HepG2 (cell line): ENCODE measurements at regions not wholly inside any gene's neighbourhood (a gene's known extent, or its start where the extent isn't known, plus 50 kb on each side); places are given as distances from the start of the nearest gene placed in this dataset.
A peak's percentile ranks its signal among the peaks of the same experiment; 100 is the strongest.

Experiments
- ATAC-seq: fragments of 200-7000 bp; cut with Tn5 transposase; 3 replicates; pipeline ENCODE4 v1.9.1; 2020; ENCODE audit warnings: mild to moderate bottlenecking, moderate library complexity
- BruUV-seq: library from RNA; stranded (reverse); fragments of 400-500 nt; replicated peaks from 2 replicates; lab custom pipeline; 2021; lab: Mats Ljungman, UMichigan
- CTCF ChIA-PET: fragments of 300-600 bp; formaldehyde crosslinking; extraction: SDS; loops from one replicate; lab custom pipeline; 2021; ENCODE audit warnings: low total read pairs, inconsistent platforms, low intra/inter-chr PET ratio; lab: Yijun Ruan, JAX
- POLR2A ChIA-PET: fragments of 350-600 bp; sonication (Branson Sonifier 250); formaldehyde crosslinking; loops from one replicate; lab custom pipeline; 2020; ENCODE audit warnings: antibody characterized with exemption, inconsistent platforms; lab: Yijun Ruan, JAX
- DNase-seq: peaks from one replicate; pipeline ENCODE4 v3.0.0-alpha.2; 2015; ENCODE audit warnings: low spot score
- FAIRE-seq: peaks from 3 replicates; lab custom pipeline; 2011; peaks lifted over from hg19 to GRCh38; lab: Jason Lieb, UNC
- H2AFZ ChIP-seq: one replicate; pipeline ENCODE4 v1.6.1; 2011; ENCODE audit warnings: low read length, inconsistent platforms
- H3K27ac ChIP-seq: fragments of 300-600 bp; 3 replicates; pipeline ENCODE4 v1.8.0; 2011; ENCODE audit warnings: mixed run types, mild to moderate bottlenecking, mixed read lengths, low read length, inconsistent platforms; ENCODE audit not compliant: insufficient read depth; ENCODE audit errors: extremely low read length
- H3K27me3 ChIP-seq, 2 experiments: fragments of 200-600 bp in 1 of 2; 2 replicates in 1 of 2; 3 replicates in 1 of 2; pipeline versions ENCODE4 v1.6.0 to v1.8.0; 2011; ENCODE audit warnings: low read length in 2 of 2, mild to moderate bottlenecking in 2 of 2, moderate library complexity in 2 of 2, inconsistent platforms in 1 of 2; ENCODE audit not compliant: insufficient read depth in 2 of 2, control insufficient read depth in 1 of 2
- H3K36me3 ChIP-seq, 2 experiments: fragments of 200-600 bp in 1 of 2; replicated peaks in 1 of 2; 2 replicates in 1 of 2; 3 replicates in 1 of 2; pipeline versions ENCODE4 v1.5.1 to v1.8.0; 2011; ENCODE audit warnings: low read length in 2 of 2, inconsistent platforms in 1 of 2; ENCODE audit not compliant: insufficient read depth in 2 of 2, control insufficient read depth in 1 of 2
- H3K4me1 ChIP-seq: 2 replicates; pipeline ENCODE4 v1.5.1; 2012; ENCODE audit warnings: low read length, inconsistent platforms; ENCODE audit not compliant: insufficient read depth
- H3K4me2 ChIP-seq: 2 replicates; pipeline ENCODE4 v1.6.0; 2011; ENCODE audit warnings: low read depth, low read length, inconsistent platforms
- H3K4me3 ChIP-seq, 3 experiments: fragments of 200-600 bp in 1 of 3; sonication (generic), shearing (Covaris generic) in 1 of 3; replicated peaks in 1 of 3; 2 replicates each; pipeline ENCODE4 v1.5.1; 2011 to 2016; ENCODE audit warnings: low read length in 3 of 3, inconsistent platforms in 2 of 3, low read depth in 2 of 3, mild to moderate bottlenecking in 2 of 3, control low read depth in 1 of 3, mixed read lengths in 1 of 3; ENCODE audit not compliant: insufficient read depth in 1 of 3
- H3K79me2 ChIP-seq: one replicate; pipeline ENCODE4 v1.6.1; 2011; ENCODE audit warnings: low read length, inconsistent platforms; ENCODE audit not compliant: insufficient read depth
- H3K9ac ChIP-seq: 2 replicates; pipeline ENCODE4 v1.6.0; 2011; ENCODE audit warnings: mild to moderate bottlenecking, low read depth, low read length, inconsistent platforms; ENCODE audit not compliant: insufficient read depth
- H3K9me3 ChIP-seq: 2 replicates; pipeline ENCODE4 v1.5.1; 2012; ENCODE audit warnings: mild to moderate bottlenecking, low read length
- H4K20me1 ChIP-seq: 2 replicates; pipeline ENCODE4 v1.6.0; 2011; ENCODE audit warnings: inconsistent platforms, mild to moderate bottlenecking, low read length, moderate library complexity; ENCODE audit not compliant: insufficient read depth
- KDM2A ChIP-seq: sonication (generic); formaldehyde crosslinking; IDR thresholded peaks from 2 replicates; pipeline ENCODE4 v1.4.0; 2020; ENCODE audit warnings: low read depth, missing genetic modification reagents, borderline replicate concordance
- KMT2B ChIP-seq: IDR thresholded peaks from 2 replicates; pipeline ENCODE4 v1.6.1; 2016; ENCODE audit warnings: missing genetic modification reagents, missing compliant biosample characterization
- MAFF ChIP-seq: IDR thresholded peaks from 2 replicates; pipeline ENCODE4 v1.6.1; 2011; ENCODE audit warnings: low read depth, low read length, improper control_type of control experiment
- MAFK ChIP-seq, 2 experiments: IDR thresholded peaks in 1 of 2; conservative IDR thresholded peaks in 1 of 2; 2 replicates each; pipeline ENCODE4 v1.6.1; 2011; ENCODE audit warnings: improper control_type of control experiment in 2 of 2, low read length in 2 of 2
- NFE2L2 ChIP-seq: fragments of 150-350 bp; IDR thresholded peaks from 2 replicates; pipeline ENCODE4 v1.6.1; 2014; ENCODE audit warnings: low read length
- SNAI1 ChIP-seq: sonication (generic); formaldehyde crosslinking; IDR thresholded peaks from 2 replicates; pipeline ENCODE4 v1.5.0; 2020; ENCODE audit warnings: mild to moderate bottlenecking, missing genetic modification reagents, borderline replicate concordance
- TEAD2 ChIP-seq: sonication (generic); formaldehyde crosslinking; IDR thresholded peaks from 2 replicates; pipeline ENCODE4 v1.9.0; 2021; ENCODE audit warnings: missing genetic modification reagents
- ZNF432 ChIP-seq: sonication (generic); formaldehyde crosslinking; IDR thresholded peaks from 2 replicates; pipeline ENCODE4 v1.5.0; 2020; ENCODE audit warnings: missing genetic modification reagents, mild to moderate bottlenecking, borderline replicate concordance
- ZNF777 ChIP-seq: sonication (generic); formaldehyde crosslinking; IDR thresholded peaks from 2 replicates; pipeline ENCODE4 v1.4.0; 2020; ENCODE audit warnings: missing genetic modification reagents
- WGBS: methylation state at CpG from one replicate; pipeline ENCODE4 v1.1.6; 2017; ENCODE audit warnings: low lambda C conversion rate; 5-methylcytosine and 5-hydroxymethylcytosine counted together
- in situ Hi-C: cut with HindIII; loops from 2 replicates; pipeline ENCODE4 v1.10.0; 2017; ENCODE audit warnings: low pct_unique_long_range_greater_than_20kb; ENCODE audit not compliant: extremely low pct_ligation_motif_present
- intact Hi-C: fragments of 100-400 bp; cut with micrococcal nuclease; formaldehyde crosslinking; loops from one replicate; pipeline ENCODE4 v1.10.0; 2022; ENCODE audit not compliant: unreplicated experiment

- H3K27ac ChIP-seq: no peak overlapping the region
- no TSS peak for BruUV-seq
- H3K9me3 ChIP-seq: peaks cover 78% of the 10 kb centered on the region
- no peak for ATAC-seq
- TF ChIP-seq KMT2B (CRISPR knock-in tag) (no peak), SNAI1 (CRISPR knock-in tag) (no peak), MAFK (conservative IDR thresholded peaks at IDR 0.05 in 1 of 2, IDR thresholded peaks at IDR 0.05 in 1 of 2; ENCODE audit: low read length in 2 of 2) (peak; percentile 91 to 94), MAFF (peak; percentile 92), NFE2L2 (peak; percentile 88)
- no peak overlapping the region for H3K4me2 ChIP-seq
- H3K4me3 ChIP-seq: no peak overlapping the region
- intact Hi-C loops: no loop called here
- H3K36me3 ChIP-seq: no peaks in the 10 kb centered on the region
- no peaks in the 10 kb centered on the region for H3K4me1 ChIP-seq
- H3K9ac ChIP-seq: no peak overlapping the region
- no peaks in the 10 kb centered on the region for H4K20me1 ChIP-seq
- no peaks in the 10 kb centered on the region for H3K79me2 ChIP-seq
- no peak overlapping the region for H2AFZ ChIP-seq
- no peaks in the 10 kb centered on the region for H3K27me3 ChIP-seq
- CTCF ChIA-PET: no interaction called here
- in situ Hi-C loops: no loop called here
- no peak for DNase-seq
- POLR2A ChIA-PET: no interaction called here
- FAIRE-seq: no peak
These were observed 378.3 kb downstream of the CCER1 start for GRCh38 chr12:90576707-90577106.

GRCh38 chr12:90575995-90576394 lies 379.0 kb downstream of the CCER1 start:
- TF ChIP-seq TEAD2: no peak
- no peak for TF ChIP-seq ZNF777 (CRISPR knock-in tag)
- no peak for TF ChIP-seq KDM2A (CRISPR knock-in tag)
- no peak for TF ChIP-seq ZNF432
- ATAC-seq (no peak), DNase-seq (no peak), FAIRE-seq (no peak)
- Histone ChIP-seq H4K20me1 (no peaks in the 10 kb centered on the region), H3K36me3 (no peaks in the 10 kb centered on the region), H3K9ac (no peak overlapping the region), H3K4me3 (no peak overlapping the region), H3K79me2 (no peaks in the 10 kb centered on the region), H3K27ac (no peak overlapping the region), H2AFZ (no peak overlapping the region), H3K4me2 (no peak overlapping the region), H3K27me3 (no peaks in the 10 kb centered on the region), H3K4me1 (no peaks in the 10 kb centered on the region), H3K9me3 (peaks cover 81% of the 10 kb centered on the region)
- ChIA-PET CTCF (no interaction called here), POLR2A (no interaction called here)
- WGBS: 17% methylated on average over 1 of the region's 2 CpGs
- in situ Hi-C loops (no loop called here), intact Hi-C loops (no loop called here)
- BruUV-seq: no TSS peak
